Stomach (tissue), 8 donors: ENCODE measurements at regions not wholly inside any gene's neighbourhood (a gene's known extent, or its start where the extent isn't known, plus 50 kb on each side); places are given as distances from the start of the nearest gene placed in this dataset.

Experiments used
- DNase-seq, 2 donors: peaks; one replicate each; pipeline versions ENCODE4 v3.0.0 to v3.0.0-alpha.2; 2013 to 2019
- H3K27ac ChIP-seq, 5 donors: fragments of 200-600 bp in 4 of 5; sonication (generic) in 4 of 5; one replicate each; pipeline ENCODE4 v1.5.1; 2013 to 2019; ENCODE audit warnings: mild to moderate bottlenecking in 1 of 5, moderate library complexity in 1 of 5
- H3K27me3 ChIP-seq, 3 donors: fragments of 200-600 bp; sonication (generic); one replicate each; pipeline ENCODE4 v1.5.1; 2017 to 2019; ENCODE audit warnings: mixed run types in 1 of 3
- H3K36me3 ChIP-seq, 4 donors: fragments of 200-600 bp; sonication (generic); 1 replicate in 3 of 4; 2 replicates in 1 of 4; pipeline ENCODE4 v1.5.1; 2016 to 2019
- H3K4me1 ChIP-seq, 4 donors: fragments of 200-600 bp; sonication (generic); one replicate each; pipeline ENCODE4 v1.5.1; 2016 to 2019
- H3K4me3 ChIP-seq, 4 donors: fragments of 200-600 bp; sonication (generic) in 3 of 4; one replicate each; pipeline ENCODE4 v1.5.1; 2016 to 2019; ENCODE audit warnings: mild to moderate bottlenecking in 1 of 4
- H3K9me3 ChIP-seq, 4 donors: fragments of 200-600 bp; sonication (generic); one replicate each; pipeline ENCODE4 v1.5.1; 2016 to 2019
- CTCF ChIP-seq, 7 experiments: fragments of 450-650 bp in 4 of 7; fragments of 200-600 bp in 3 of 7; sonication (generic) in 3 of 7; IDR thresholded peaks; one replicate each; pipeline ENCODE4 v1.5.1; 2016 to 2019; ENCODE audit warnings: antibody characterized with exemption in 7 of 7, control low read depth in 2 of 7, mild to moderate bottlenecking in 1 of 7
- EP300 ChIP-seq: sonication (generic); formaldehyde crosslinking; IDR thresholded peaks from one replicate; pipeline ENCODE4 v1.6.1; 2017; ENCODE audit warnings: antibody characterized with exemption
- POLR2A ChIP-seq, 4 donors: fragments of 450-650 bp; IDR thresholded peaks; one replicate each; pipeline ENCODE4 v1.6.1; 2016; ENCODE audit warnings: antibody characterized with exemption in 4 of 4, control low read depth in 2 of 4, mild to moderate bottlenecking in 1 of 4, moderate library complexity in 1 of 4
- POLR2AphosphoS5 ChIP-seq, 3 donors: sonication (generic); formaldehyde crosslinking; IDR thresholded peaks; one replicate each; pipeline ENCODE4 v1.6.1; 2016; ENCODE audit warnings: antibody characterized with exemption in 3 of 3
- WGBS, 5 donors: extraction: QIAGEN DNeasy Blood & Tissue Kit in 3 of 5; methylation state at CpG; one replicate each; pipeline versions ENCODE4 v1.1.5 to v1.1.7; 2013 to 2018; 5-methylcytosine and 5-hydroxymethylcytosine counted together
- intact Hi-C: fragments of 100-400 bp; cut with DNase I; formaldehyde crosslinking; loops from one replicate; pipeline ENCODE4 v1.15.1; 2023; ENCODE audit warnings: low total_unique reads
- donor health status: healthy with polysubstance abuse.
- donor health status: Bipolar disorder and iron deficiency.
- donor health status: healthy.

- no peaks in the 10 kb centered on the region for H3K27me3 ChIP-seq
- WGBS, 5 donors: 38 to 65% (median 57%) methylated on average over 1 of the region's 1 CpG
- no peaks in the 10 kb centered on the region for H3K36me3 ChIP-seq
- no peaks in the 10 kb centered on the region for H3K9me3 ChIP-seq
- H3K4me3 ChIP-seq: no peak overlapping the region
- intact Hi-C loops: no loop called here
- TF ChIP-seq CTCF (IDR thresholded peaks at IDR 0.05) (no peak), EP300 (no peak), POLR2AphosphoS5 (IDR thresholded peaks at IDR 0.05) (no peak), POLR2A (IDR thresholded peaks at IDR 0.05) (no peak)
- DNase-seq: no peak
- no peak overlapping the region for H3K27ac ChIP-seq
- no peaks in the 10 kb centered on the region for H3K4me1 ChIP-seq
These were observed 649.4 kb downstream of the CCDC171 start for GRCh38 chr9:16202221-16202620.

GRCh38 chr9:16202914-16203728 is 650.3 kb downstream of the CCDC171 start:
- Histone ChIP-seq H3K27ac (peak overlapping the region in 1 of 5 donors; percentile 25), H3K27me3 (no peaks in the 10 kb centered on the region), H3K4me1 (no peaks in the 10 kb centered on the region), H3K4me3 (no peak overlapping the region), H3K36me3 (no peaks in the 10 kb centered on the region), H3K9me3 (no peaks in the 10 kb centered on the region)
- intact Hi-C loops: no loop called here
- TF ChIP-seq POLR2A (IDR thresholded peaks at IDR 0.05) (no peak), POLR2AphosphoS5 (IDR thresholded peaks at IDR 0.05) (peak in 1 of 3 donors; percentile 4), CTCF (IDR thresholded peaks at IDR 0.05) (no peak)
- DNase-seq: no peak
- 68 to 83% (median 80%) methylated on average over 17 of the region's 17 CpGs for WGBS, 5 donors

GRCh38 chr9:16203729-16204573 is 651.1 kb downstream of the CCDC171 start:
- DNase-seq: no peak
- H3K4me1 ChIP-seq: no peaks in the 10 kb centered on the region
- no peaks in the 10 kb centered on the region for H3K27me3 ChIP-seq
- H3K9me3 ChIP-seq: no peaks in the 10 kb centered on the region
- WGBS, 5 donors: 75 to 86% (median 79%) methylated on average over 14 of the region's 14 CpGs
- TF ChIP-seq EP300 (no peak), CTCF (IDR thresholded peaks at IDR 0.05) (no peak), POLR2A (IDR thresholded peaks at IDR 0.05) (no peak), POLR2AphosphoS5 (IDR thresholded peaks at IDR 0.05) (no peak)
- no peaks in the 10 kb centered on the region for H3K36me3 ChIP-seq
- intact Hi-C loops: no loop called here
- H3K4me3 ChIP-seq: no peak overlapping the region
- no peak overlapping the region for H3K27ac ChIP-seq

GRCh38 chr9:16205455-16205854 is 652.6 kb downstream of the CCDC171 start:
- intact Hi-C loops: no loop called here
- TF ChIP-seq EP300 (no peak), CTCF (IDR thresholded peaks at IDR 0.05) (no peak), POLR2AphosphoS5 (IDR thresholded peaks at IDR 0.05) (no peak), POLR2A (IDR thresholded peaks at IDR 0.05) (no peak)
- Histone ChIP-seq H3K4me1 (no peaks in the 10 kb centered on the region), H3K27me3 (no peaks in the 10 kb centered on the region), H3K27ac (no peak overlapping the region), H3K4me3 (no peak overlapping the region), H3K36me3 (no peaks in the 10 kb centered on the region), H3K9me3 (no peaks in the 10 kb centered on the region)
- DNase-seq: no peak
- WGBS, 5 donors: 59 to 93% (median 84%) methylated on average over 2 of the region's 2 CpGs
